Endothelial cell of umbilical vein (primary cell): ENCODE measurements at regions not wholly inside any gene's neighbourhood (a gene's known extent, or its start where the extent isn't known, plus 50 kb on each side); places are given as distances from the start of the nearest gene placed in this dataset.

Experiments used
- BruUV-seq: library from RNA; stranded (reverse); fragments of 400-500 nt; replicated peaks from 2 replicates; lab custom pipeline; 2021; lab: Mats Ljungman, UMichigan
- CTCF ChIA-PET: fragments of 300-600, 350-600 bp; sonication (Branson Sonifier 250); formaldehyde crosslinking; loops from one replicate; lab custom pipeline; 2021; ENCODE audit warnings: antibody characterized with exemption, inconsistent platforms; lab: Charles Lee
- POLR2A ChIA-PET: fragments of 300-600, 350-600 bp; sonication (Branson Sonifier 250); formaldehyde crosslinking; loops from one replicate; lab custom pipeline; 2021; ENCODE audit warnings: antibody characterized with exemption, inconsistent platforms; lab: Charles Lee
- DNase-seq: peaks from one replicate; pipeline ENCODE4 v3.0.0-alpha.2; 2011; ENCODE audit warnings: low read depth, low spot score
- FAIRE-seq: peaks from 2 replicates; lab custom pipeline; 2011; peaks lifted over from hg19 to GRCh38; lab: Jason Lieb, UNC
- H2AFZ ChIP-seq: 2 replicates; pipeline ENCODE4 v1.6.0; 2012; ENCODE audit warnings: low read depth, low read length, control low read depth, inconsistent platforms
- H3K27ac ChIP-seq: 2 replicates; pipeline ENCODE4 v1.5.1; 2011; ENCODE audit warnings: low read depth, mild to moderate bottlenecking, control low read depth, low read length, moderate library complexity; ENCODE audit not compliant: insufficient read depth
- H3K27me3 ChIP-seq, 2 experiments: 2 replicates each; pipeline versions ENCODE4 v1.6.0 to v1.6.1; 2011; ENCODE audit warnings: low read length in 2 of 2, mixed read lengths in 1 of 2; ENCODE audit not compliant: control insufficient read depth in 2 of 2, insufficient read depth in 2 of 2
- H3K36me3 ChIP-seq, 2 experiments: 2 replicates in 1 of 2; 3 replicates in 1 of 2; pipeline ENCODE4 v1.5.1; 2011; ENCODE audit warnings: low read length in 2 of 2, mild to moderate bottlenecking in 1 of 2, moderate library complexity in 1 of 2; ENCODE audit not compliant: control insufficient read depth in 2 of 2, insufficient read depth in 2 of 2; ENCODE audit errors: extremely low read depth in 1 of 2
- H3K4me1 ChIP-seq: 3 replicates; pipeline ENCODE4 v1.5.1; 2011; ENCODE audit warnings: mild to moderate bottlenecking, low read length; ENCODE audit not compliant: control insufficient read depth, insufficient read depth; ENCODE audit errors: extremely low read depth
- H3K4me2 ChIP-seq: 2 replicates; pipeline ENCODE4 v1.6.1; 2011; ENCODE audit warnings: low read length, control low read depth, mixed read lengths; ENCODE audit not compliant: insufficient read depth
- H3K4me3 ChIP-seq, 3 experiments: fragments of 200-600 bp in 1 of 3; sonication (generic), shearing (Covaris generic) in 1 of 3; replicated peaks in 1 of 3; 2 replicates each; pipeline ENCODE4 v1.5.1; 2011 to 2016; ENCODE audit warnings: control low read depth in 3 of 3, low read length in 3 of 3, mild to moderate bottlenecking in 2 of 3, inconsistent platforms in 1 of 3, low read depth in 1 of 3, moderate library complexity in 1 of 3; ENCODE audit not compliant: insufficient read depth in 1 of 3
- H3K79me2 ChIP-seq: 2 replicates; pipeline ENCODE4 v1.6.0; 2012; ENCODE audit warnings: low read length, inconsistent platforms; ENCODE audit not compliant: control insufficient read depth, insufficient read depth
- H3K9ac ChIP-seq: replicated peaks from 2 replicates; pipeline ENCODE3; 2011; ENCODE audit warnings: low read length, control low read depth; ENCODE audit not compliant: insufficient read depth; ENCODE audit errors: extremely low read depth
- H3K9me1 ChIP-seq: replicated peaks from 3 replicates; pipeline ENCODE4 v1.6.0; 2011; ENCODE audit warnings: mild to moderate bottlenecking, low read length; ENCODE audit not compliant: control insufficient read depth, insufficient read depth; ENCODE audit errors: extremely low read depth
- H3K9me3 ChIP-seq: replicated peaks from 2 replicates; pipeline ENCODE4 v1.5.1; 2012; ENCODE audit warnings: low read length, inconsistent platforms; ENCODE audit not compliant: control insufficient read depth, insufficient read depth
- H4K20me1 ChIP-seq: replicated peaks from 2 replicates; pipeline ENCODE3; 2011; ENCODE audit warnings: mild to moderate bottlenecking, low read length; ENCODE audit not compliant: control insufficient read depth, insufficient read depth; ENCODE audit errors: extremely low read depth
- CTCF ChIP-seq, 2 donors: IDR thresholded peaks; 1 replicate in 1 of 2; 2 replicates in 1 of 2; pipeline ENCODE4 v1.5.1; 2011; ENCODE audit warnings: low read length in 2 of 2, mild to moderate bottlenecking in 2 of 2, moderate library complexity in 2 of 2, control low read depth in 1 of 2, inconsistent platforms in 1 of 2, low read depth in 1 of 2; ENCODE audit not compliant: insufficient read depth in 1 of 2; ENCODE audit errors: extremely low read depth in 1 of 2
- EZH2 ChIP-seq: IDR thresholded peaks from 2 replicates; pipeline ENCODE4 v1.6.1; 2012; ENCODE audit warnings: borderline replicate concordance, low read depth, mild to moderate bottlenecking, moderate library complexity, low read length, inconsistent platforms; ENCODE audit not compliant: severe bottlenecking
- FOS ChIP-seq: IDR thresholded peaks from 2 replicates; pipeline ENCODE4 v1.6.1; 2011; ENCODE audit warnings: mild to moderate bottlenecking, low read length, moderate library complexity, borderline replicate concordance; ENCODE audit not compliant: insufficient read depth
- GATA2 ChIP-seq: IDR thresholded peaks from 2 replicates; pipeline ENCODE4 v1.7.0; 2011; ENCODE audit warnings: low read depth, mild to moderate bottlenecking, moderate library complexity, mixed read lengths, low read length; ENCODE audit not compliant: insufficient read length, insufficient read depth
- JUN ChIP-seq: IDR thresholded peaks from 2 replicates; pipeline ENCODE4 v1.6.1; 2011; ENCODE audit warnings: borderline replicate concordance, low read depth; ENCODE audit not compliant: insufficient read length, insufficient read depth
- MYC ChIP-seq: IDR thresholded peaks from one replicate; pipeline ENCODE4 v1.6.1; 2011; ENCODE audit warnings: mild to moderate bottlenecking, low read depth, low read length
- POLR2A ChIP-seq: IDR thresholded peaks from 2 replicates; pipeline ENCODE4 v1.6.1; 2012; ENCODE audit warnings: low read depth, mild to moderate bottlenecking, control low read depth, low read length
- POLR2AphosphoS5 ChIP-seq: IDR thresholded peaks from 2 replicates; pipeline ENCODE4 v1.6.1; 2012; ENCODE audit warnings: low read depth, mild to moderate bottlenecking, control low read depth, low read length, moderate library complexity; ENCODE audit not compliant: insufficient read depth
- dilution Hi-C: fragments of 300-500 bp; cut with MboI; formaldehyde crosslinking; loops from one replicate; pipeline ENCODE4 v1.15.0; 2019; ENCODE audit warnings: low sequenced_read_pairs; ENCODE audit not compliant: extremely low pct_ligation_motif_present
- intact Hi-C: fragments of 100-400 bp; cut with micrococcal nuclease; formaldehyde crosslinking; loops from one replicate; pipeline ENCODE4 v1.10.0; 2022
- TF ChIP-seq, protein P1 (sequence below): IDR thresholded peaks from 2 replicates; pipeline ENCODE4 v1.6.1; 2011; ENCODE audit not compliant: insufficient read depth, insufficient read length

DNA sequence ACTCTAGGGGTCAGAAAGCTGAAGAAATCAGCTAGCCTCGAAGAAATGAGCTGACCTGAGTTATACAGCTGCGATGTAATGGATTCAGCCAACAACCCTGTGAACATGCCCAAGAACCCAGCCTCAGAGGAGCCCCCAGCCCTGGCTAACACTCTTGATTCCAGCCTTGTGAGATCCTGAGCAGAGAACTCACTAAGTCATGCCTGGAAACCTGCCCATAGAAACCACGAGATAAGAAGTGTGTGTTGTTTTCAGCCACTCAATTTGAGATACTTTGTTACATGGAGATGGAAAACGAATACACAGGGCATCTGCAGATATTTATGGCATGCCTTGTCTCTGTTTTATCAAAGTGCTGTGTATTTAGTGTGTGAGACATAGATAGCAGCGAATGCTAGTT is 265.2 kb downstream of the QKI start:
- no peaks in the 10 kb centered on the region for H3K9me1 ChIP-seq
- no peaks in the 10 kb centered on the region for H3K4me1 ChIP-seq
- CTCF ChIA-PET = no interaction called here
- no peak overlapping the region for H3K27ac ChIP-seq
- H3K9me3 ChIP-seq = no peaks in the 10 kb centered on the region
- no peak for DNase-seq
- POLR2A ChIA-PET = no interaction called here
- FAIRE-seq = no peak
- dilution Hi-C loops = no loop called here
- no peak overlapping the region for H3K4me2 ChIP-seq
- no peak overlapping the region for H2AFZ ChIP-seq
- H3K4me3 ChIP-seq = no peak overlapping the region
- H3K36me3 ChIP-seq = no peaks in the 10 kb centered on the region
- no peaks in the 10 kb centered on the region for H3K27me3 ChIP-seq
- no peak overlapping the region for H3K9ac ChIP-seq
- intact Hi-C loops = no loop called here
- no peak for TF ChIP-seq FOS
- no peak for TF ChIP-seq CTCF (IDR thresholded peaks at IDR 0.05; ENCODE audit: extremely low read depth in 1 of 2, insufficient read depth in 1 of 2, low read depth in 1 of 2, low read length in 2 of 2)
- TF ChIP-seq EZH2 = no peak
- no peak for TF ChIP-seq MYC
- TF ChIP-seq, protein P1, sequence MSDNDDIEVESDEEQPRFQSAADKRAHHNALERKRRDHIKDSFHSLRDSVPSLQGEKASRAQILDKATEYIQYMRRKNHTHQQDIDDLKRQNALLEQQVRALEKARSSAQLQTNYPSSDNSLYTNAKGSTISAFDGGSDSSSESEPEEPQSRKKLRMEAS = no peak
- BruUV-seq = no TSS peak
- H3K79me2 ChIP-seq = no peaks in the 10 kb centered on the region
- H4K20me1 ChIP-seq = no peaks in the 10 kb centered on the region

DNA sequence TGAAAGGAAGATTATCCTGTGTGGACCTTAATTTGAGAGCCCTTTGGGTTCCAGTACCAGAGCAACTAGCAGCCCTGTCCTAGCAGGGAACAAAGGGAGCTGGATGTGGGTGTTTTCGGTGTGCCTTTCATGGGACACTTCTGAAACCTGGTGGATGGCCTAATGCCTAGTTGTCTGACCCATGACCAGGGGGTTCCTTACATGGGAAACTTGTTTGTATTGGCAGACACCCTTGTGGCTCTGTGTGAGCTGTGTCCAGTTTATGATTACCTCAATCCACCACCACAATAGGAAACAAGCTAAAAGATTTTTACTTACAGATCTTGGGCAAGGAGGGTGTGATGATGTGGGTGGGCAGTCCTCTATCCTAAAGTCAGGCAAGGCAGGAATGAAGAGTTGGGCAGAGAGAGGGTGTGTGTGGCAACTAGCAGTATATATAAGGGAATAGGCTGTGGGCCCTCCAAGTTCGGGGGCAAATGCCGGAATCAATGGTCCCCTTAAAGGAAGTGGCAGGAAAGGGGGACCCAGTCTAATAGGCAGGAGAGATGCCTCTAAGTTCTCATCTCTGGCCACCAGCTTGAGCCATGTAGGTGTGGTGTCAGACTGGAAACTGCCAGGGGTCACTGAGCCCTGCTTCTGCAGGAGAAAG is 264.6 kb downstream of the QKI start:
- Histone ChIP-seq H3K79me2 (no peaks in the 10 kb centered on the region), H3K36me3 (no peaks in the 10 kb centered on the region), H4K20me1 (no peaks in the 10 kb centered on the region), H3K27ac (no peak overlapping the region), H3K9me3 (no peaks in the 10 kb centered on the region), H3K9ac (no peak overlapping the region), H3K4me3 (no peak overlapping the region), H2AFZ (no peak overlapping the region), H3K4me1 (no peaks in the 10 kb centered on the region), H3K9me1 (no peaks in the 10 kb centered on the region), H3K27me3 (no peaks in the 10 kb centered on the region), H3K4me2 (no peak overlapping the region)
- BruUV-seq = no TSS peak
- intact Hi-C loops (no loop called here), dilution Hi-C loops (no loop called here)
- no peak for FAIRE-seq
- POLR2A ChIA-PET = no interaction called here
- no peak for TF ChIP-seq JUN
- TF ChIP-seq CTCF (IDR thresholded peaks at IDR 0.05; ENCODE audit: extremely low read depth in 1 of 2, insufficient read depth in 1 of 2, low read depth in 1 of 2, low read length in 2 of 2) = no peak
- TF ChIP-seq, protein P1 = no peak
- no peak for TF ChIP-seq POLR2AphosphoS5
- no peak for TF ChIP-seq FOS
- no peak for TF ChIP-seq POLR2A
- TF ChIP-seq GATA2 = no peak
- no peak for TF ChIP-seq MYC
- TF ChIP-seq EZH2 = no peak
- CTCF ChIA-PET = no interaction called here
- DNase-seq = no peak
